Ovary (tissue), 7 donors: ENCODE measurements at regions not wholly inside any gene's neighbourhood (a gene's known extent, or its start where the extent isn't known, plus 50 kb on each side); places are given as distances from the start of the nearest gene placed in this dataset.

ENCODE experiments used
- DNase-seq, 5 donors: peaks; one replicate each; pipeline ENCODE4 v3.0.0-alpha.2; 2019 to 2020
- H3K27ac ChIP-seq, 2 donors: fragments of 200-600 bp; one replicate each; pipeline versions ENCODE4 v1.5.1 to v1.8.0; 2019 to 2022
- H3K27me3 ChIP-seq: fragments of 200-600 bp; one replicate; pipeline ENCODE4 v1.8.0; 2022
- H3K36me3 ChIP-seq: fragments of 200-600 bp; sonication (generic); one replicate; pipeline ENCODE4 v1.5.1; 2019
- H3K4me1 ChIP-seq: one replicate; pipeline ENCODE4 v1.8.1; 2013; ENCODE audit warnings: mild to moderate bottlenecking, moderate library complexity; ENCODE audit not compliant: insufficient read depth
- H3K4me3 ChIP-seq: fragments of 200-600 bp; sonication (generic); one replicate; pipeline ENCODE4 v1.5.1; 2017
- H3K9me3 ChIP-seq, 2 donors: fragments of 200-600 bp in 1 of 2; sonication (generic) in 1 of 2; one replicate each; pipeline versions ENCODE4 v1.5.1 to v1.8.1; 2013 to 2019; ENCODE audit warnings: mild to moderate bottlenecking in 1 of 2, moderate library complexity in 1 of 2
- EP300 ChIP-seq: sonication (generic); formaldehyde crosslinking; IDR thresholded peaks from one replicate; pipeline ENCODE4 v1.6.1; 2017; ENCODE audit warnings: antibody characterized with exemption
- POLR2A ChIP-seq: fragments of 450-650 bp; IDR thresholded peaks from one replicate; pipeline ENCODE4 v1.6.1; 2017; ENCODE audit warnings: antibody characterized with exemption, mild to moderate bottlenecking, moderate library complexity
- WGBS, 3 donors: extraction: QIAGEN DNeasy Blood & Tissue Kit in 1 of 3; methylation state at CpG; one replicate each; pipeline versions ENCODE4 v1.1.5 to v1.1.7; 2013 to 2017; 5-methylcytosine and 5-hydroxymethylcytosine counted together
- intact Hi-C, 4 donors: fragments of 100-400 bp; cut with DNase I; formaldehyde crosslinking; loops; one replicate each; pipeline versions ENCODE4 v1.11.0 to v1.15.1; 2022 to 2023
- TF ChIP-seq, protein P1 (sequence below), 3 donors: fragments of 450-650 bp in 2 of 3; fragments of 200-600 bp in 1 of 3; IDR thresholded peaks; one replicate each; pipeline versions ENCODE4 v1.5.1 to v1.8.0; 2016 to 2022; ENCODE audit warnings: antibody characterized with exemption in 3 of 3, mild to moderate bottlenecking in 1 of 3
- donor health status: DM: no; HTN: no; CAD: no; lungs with moderate emphysema.
- donor health status: DM: no; HTN: no; CAD: no.
- donor health status: Bipolar disorder and iron deficiency.
- donor health status: DM: no; HTN: no; CAD: no.
- donor health status: DM: yes; HTN: yes; CAD: no.

DNA sequence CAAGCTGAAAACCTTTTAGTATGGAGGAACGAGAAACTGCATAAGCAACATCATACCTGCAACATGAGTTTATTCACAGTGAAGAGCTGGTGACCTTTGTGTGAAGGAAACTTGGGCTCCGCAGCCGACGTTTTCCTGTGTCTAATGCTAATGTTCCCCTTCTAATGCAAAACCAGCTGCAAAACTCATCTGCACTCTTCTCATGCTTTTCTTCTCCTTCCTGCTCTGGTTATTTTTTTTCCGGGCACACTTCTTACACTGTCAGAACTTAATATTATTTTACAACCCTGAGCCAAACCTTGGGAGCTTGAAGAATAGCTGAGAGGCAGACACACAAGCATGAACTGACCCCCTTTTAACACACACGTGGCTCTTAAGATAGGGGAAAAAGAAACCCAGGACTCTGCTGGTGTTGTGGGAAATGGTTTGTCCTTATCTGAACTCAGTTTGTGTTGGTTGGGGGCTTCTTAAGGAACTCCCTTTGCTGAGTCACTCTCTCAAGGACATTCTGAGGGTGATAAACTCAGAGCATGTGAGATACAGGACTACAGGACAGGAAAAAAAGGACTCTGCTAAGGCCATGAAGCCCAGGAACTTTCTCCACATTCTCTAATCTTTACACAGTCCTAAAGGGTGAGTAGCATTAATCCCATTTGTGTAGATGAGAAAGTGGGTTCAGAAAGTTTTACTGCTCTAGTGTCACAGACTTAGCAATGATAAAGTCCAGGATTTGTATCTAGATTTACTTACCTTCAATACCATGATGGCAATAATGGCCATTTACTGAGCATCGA lies 439.3 kb upstream of the TRIB2 start:
- Histone ChIP-seq H3K27me3 (no peaks in the 10 kb centered on the region), H3K36me3 (no peaks in the 10 kb centered on the region), H3K4me1 (peaks cover 9% of the 10 kb centered on the region), H3K4me3 (no peak overlapping the region), H3K9me3 (no peaks in the 10 kb centered on the region), H3K27ac (peak overlapping the region in 1 of 2 donors; percentile 53)
- TF ChIP-seq, protein P1, sequence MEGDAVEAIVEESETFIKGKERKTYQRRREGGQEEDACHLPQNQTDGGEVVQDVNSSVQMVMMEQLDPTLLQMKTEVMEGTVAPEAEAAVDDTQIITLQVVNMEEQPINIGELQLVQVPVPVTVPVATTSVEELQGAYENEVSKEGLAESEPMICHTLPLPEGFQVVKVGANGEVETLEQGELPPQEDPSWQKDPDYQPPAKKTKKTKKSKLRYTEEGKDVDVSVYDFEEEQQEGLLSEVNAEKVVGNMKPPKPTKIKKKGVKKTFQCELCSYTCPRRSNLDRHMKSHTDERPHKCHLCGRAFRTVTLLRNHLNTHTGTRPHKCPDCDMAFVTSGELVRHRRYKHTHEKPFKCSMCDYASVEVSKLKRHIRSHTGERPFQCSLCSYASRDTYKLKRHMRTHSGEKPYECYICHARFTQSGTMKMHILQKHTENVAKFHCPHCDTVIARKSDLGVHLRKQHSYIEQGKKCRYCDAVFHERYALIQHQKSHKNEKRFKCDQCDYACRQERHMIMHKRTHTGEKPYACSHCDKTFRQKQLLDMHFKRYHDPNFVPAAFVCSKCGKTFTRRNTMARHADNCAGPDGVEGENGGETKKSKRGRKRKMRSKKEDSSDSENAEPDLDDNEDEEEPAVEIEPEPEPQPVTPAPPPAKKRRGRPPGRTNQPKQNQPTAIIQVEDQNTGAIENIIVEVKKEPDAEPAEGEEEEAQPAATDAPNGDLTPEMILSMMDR (IDR thresholded peaks at IDR 0.05) = no peak
- no peak for TF ChIP-seq EP300
- 21 to 32% (median 23%) methylated on average over 7 of the region's 7 CpGs for WGBS, 3 donors
- intact Hi-C loops = no loop called here
- DNase-seq = no peak

DNA sequence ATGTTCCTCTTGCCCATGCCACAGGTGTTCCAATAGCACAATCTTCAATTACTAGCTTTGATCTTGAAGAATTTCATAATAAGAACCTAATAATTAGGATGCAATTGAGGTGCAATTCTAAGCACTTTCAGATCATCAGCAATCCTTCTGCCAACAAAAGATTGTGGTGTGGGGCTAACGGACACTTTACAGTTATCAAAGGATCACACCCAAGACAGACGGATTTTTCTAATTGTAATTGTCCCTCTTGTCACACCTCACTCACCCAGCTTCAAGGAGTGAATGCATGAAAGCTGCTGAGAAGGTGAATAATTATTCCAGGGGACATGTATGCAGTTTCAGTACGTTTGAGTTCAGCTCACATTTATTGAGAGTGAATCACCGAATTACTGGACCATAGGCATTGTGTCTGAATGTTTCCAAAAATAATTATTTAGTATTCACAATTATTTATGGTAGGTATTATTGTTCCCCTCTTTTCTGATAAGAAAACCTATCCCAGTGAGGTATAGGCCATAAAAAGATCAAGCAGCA lies 438.5 kb upstream of the TRIB2 start:
- DNase-seq = no peak
- peak overlapping the region in 1 of 2 donors; percentile 11 for H3K27ac ChIP-seq
- intact Hi-C loops = no loop called here
- WGBS, 3 donors = 80 to 84% (median 83%) methylated on average over 4 of the region's 4 CpGs
- H3K36me3 ChIP-seq = no peaks in the 10 kb centered on the region
- no peak for TF ChIP-seq POLR2A
- TF ChIP-seq, protein P1 (IDR thresholded peaks at IDR 0.05) = no peak
- TF ChIP-seq EP300 = no peak
- H3K9me3 ChIP-seq = no peaks in the 10 kb centered on the region
- no peak overlapping the region for H3K4me3 ChIP-seq
- H3K27me3 ChIP-seq = no peaks in the 10 kb centered on the region
- peaks cover 9% of the 10 kb centered on the region for H3K4me1 ChIP-seq

DNA sequence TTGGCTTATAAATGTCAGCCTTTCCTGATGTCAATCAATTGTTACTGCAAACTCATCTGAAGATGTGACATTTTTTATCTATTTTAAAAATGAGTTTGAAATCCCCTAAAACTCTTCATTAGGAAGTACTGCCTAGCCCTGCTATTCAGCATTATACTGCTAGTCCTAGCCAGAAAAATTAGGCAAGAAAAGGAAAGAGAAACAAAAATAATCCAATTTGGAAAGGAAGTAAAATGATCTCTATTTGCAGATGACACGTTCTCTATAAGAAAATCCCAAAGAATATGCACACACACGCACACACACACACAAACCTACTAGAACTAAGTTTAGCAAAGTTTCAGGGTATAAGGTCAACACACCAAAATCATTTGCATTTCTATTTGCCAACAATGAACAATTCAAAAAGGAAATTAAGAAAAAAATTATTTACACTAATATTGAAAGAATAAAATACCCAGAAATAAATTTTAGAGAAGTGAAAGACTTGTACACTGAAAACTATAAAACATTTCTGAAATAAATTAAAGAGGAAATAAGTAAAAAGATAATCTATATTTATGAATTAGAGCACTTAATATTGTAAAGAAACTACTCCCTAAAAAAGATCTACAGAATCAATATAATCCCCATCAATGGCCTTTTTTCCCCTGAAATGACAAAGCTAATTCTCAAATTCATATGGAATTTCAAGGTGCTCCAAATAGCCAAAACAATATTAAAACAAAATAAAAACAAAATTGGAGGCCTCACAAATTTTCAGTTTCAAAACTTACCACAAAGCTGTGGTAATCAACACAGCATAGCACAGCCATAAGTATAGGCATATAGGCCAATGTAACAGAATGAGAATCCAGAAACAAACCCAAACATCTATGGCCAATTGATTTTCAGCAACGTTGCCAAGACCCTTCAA lies 433.7 kb upstream of the TRIB2 start:
- Histone ChIP-seq H3K36me3 (no peaks in the 10 kb centered on the region), H3K9me3 (no peaks in the 10 kb centered on the region), H3K4me3 (no peak overlapping the region), H3K27ac (no peak overlapping the region), H3K27me3 (no peaks in the 10 kb centered on the region), H3K4me1 (peaks cover 2% of the 10 kb centered on the region)
- DNase-seq = no peak
- TF ChIP-seq, protein P1 (IDR thresholded peaks at IDR 0.05) = no peak
- TF ChIP-seq POLR2A (no peak), EP300 (no peak)
- 80 to 83% (median 83%) methylated on average over 3 of the region's 3 CpGs for WGBS, 3 donors
- intact Hi-C loops = no loop called here

DNA sequence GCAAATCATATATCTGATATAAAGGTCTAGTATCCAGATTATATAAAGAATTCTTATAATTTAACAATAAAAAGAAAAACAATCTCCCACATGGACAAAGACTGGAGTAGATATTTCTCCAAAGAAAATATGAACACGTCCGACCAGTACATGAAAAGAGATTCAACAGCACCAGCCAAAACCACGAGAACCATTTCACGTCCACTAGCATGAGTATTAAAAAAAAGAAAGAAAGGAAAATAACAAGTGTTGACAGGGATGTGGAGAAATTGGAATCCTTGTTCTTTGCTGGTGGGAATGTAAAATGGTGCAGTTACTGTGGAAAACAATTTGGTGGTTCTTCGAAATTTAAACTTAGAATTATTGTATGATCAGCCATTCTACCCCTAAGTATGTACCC lies 432.7 kb upstream of the TRIB2 start:
- no peaks in the 10 kb centered on the region for H3K36me3 ChIP-seq
- H3K4me3 ChIP-seq = no peak overlapping the region
- TF ChIP-seq EP300 (no peak), POLR2A (no peak)
- TF ChIP-seq, protein P1 (IDR thresholded peaks at IDR 0.05) = no peak
- no peak for DNase-seq
- peaks cover 2% of the 10 kb centered on the region for H3K4me1 ChIP-seq
- intact Hi-C loops = no loop called here
- H3K27me3 ChIP-seq = no peaks in the 10 kb centered on the region
- 77 to 90% (median 83%) methylated on average over 5 of the region's 5 CpGs for WGBS, 3 donors
- H3K27ac ChIP-seq = no peak overlapping the region
- H3K9me3 ChIP-seq = no peaks in the 10 kb centered on the region
